HS-5 (cell line): ENCODE measurements at regions not wholly inside any gene's neighbourhood (a gene's known extent, or its start where the extent isn't known, plus 50 kb on each side); places are given as distances from the start of the nearest gene placed in this dataset.

Source experiments
- DNase-seq: peaks from one replicate; pipeline ENCODE4 v3.0.0-alpha.2; 2012; ENCODE audit warnings: low read depth

DNA sequence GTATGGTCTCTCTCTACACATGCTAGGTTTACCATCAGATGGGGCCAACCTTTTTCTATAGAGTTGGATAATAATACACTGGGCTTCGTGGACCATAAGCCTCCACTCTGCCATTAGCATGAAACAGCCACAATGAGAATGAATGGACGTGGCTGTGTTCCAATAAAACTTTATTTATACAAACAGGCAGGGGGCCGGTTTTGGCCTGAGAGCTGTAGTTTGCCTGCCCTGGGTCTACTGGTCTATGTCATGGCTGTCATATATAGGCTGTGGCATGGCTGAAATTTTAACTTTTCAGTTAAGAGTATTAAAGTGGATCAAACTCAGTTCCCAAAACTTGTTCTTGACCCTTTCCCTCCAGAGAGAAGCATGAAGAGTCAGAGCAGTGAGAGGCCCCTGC lies 120.3 kb upstream of the MYL2 start:
- DNase-seq: no peak

DNA sequence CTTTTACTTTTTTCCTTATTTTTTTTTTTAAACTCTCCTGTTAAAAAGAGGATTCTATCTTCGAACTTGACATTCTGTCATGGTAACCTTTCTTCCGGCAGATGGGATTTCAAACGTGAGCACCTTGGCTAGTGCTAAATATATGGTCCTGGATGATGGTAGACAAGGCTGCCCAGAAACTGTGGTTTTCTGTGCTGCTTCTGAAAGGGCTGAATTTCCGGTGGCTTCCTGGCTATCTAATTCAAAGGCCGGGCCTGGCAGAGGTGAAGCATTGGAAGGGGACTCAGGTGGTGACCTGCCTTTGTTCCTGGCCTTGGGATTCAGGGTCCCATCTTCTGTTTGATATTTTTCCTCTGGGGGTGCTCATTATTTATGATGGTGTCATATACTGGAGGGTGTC lies 118.6 kb upstream of the MYL2 start:
- DNase-seq: no peak

DNA sequence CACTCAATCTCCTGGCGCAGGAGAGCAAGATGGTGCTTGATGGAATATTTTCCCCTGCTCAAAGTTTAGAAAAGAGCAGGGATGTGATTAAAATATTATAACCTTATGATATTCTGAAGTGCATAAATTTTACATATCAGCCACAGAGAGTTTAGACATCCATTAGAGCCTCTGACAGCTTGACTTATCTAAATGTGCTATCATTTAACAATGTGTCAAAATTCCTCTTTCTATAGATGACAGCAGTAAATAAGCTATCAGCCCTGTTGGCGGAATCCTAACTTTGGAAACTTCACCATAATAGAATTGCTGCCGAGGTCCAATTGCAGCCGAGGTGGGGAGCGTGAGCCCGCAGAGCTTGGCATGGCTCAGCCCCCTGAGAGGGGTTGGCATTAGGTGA lies 117.7 kb upstream of the MYL2 start:
- DNase-seq: no peak

DNA sequence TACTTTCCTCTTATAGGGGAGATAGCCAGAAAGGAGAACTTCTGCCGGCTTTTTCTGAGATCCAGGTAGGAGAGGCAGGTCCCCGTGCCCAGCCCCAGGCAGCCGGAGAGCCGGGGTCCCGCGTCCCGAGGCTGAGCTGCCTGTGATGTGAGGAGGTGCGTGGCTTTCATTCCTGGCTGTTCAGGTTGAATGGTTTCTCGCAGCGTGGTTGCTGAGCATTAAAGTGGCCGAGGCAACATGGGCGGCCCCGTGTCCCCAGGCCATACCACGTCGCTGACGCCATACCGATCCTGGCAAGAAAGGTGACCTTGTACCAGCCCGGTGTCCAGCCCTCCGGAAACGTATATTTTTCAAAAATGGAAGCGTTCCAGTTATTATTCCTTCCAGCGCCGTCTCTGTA lies 116.7 kb upstream of the MYL2 start:
- DNase-seq: no peak

DNA sequence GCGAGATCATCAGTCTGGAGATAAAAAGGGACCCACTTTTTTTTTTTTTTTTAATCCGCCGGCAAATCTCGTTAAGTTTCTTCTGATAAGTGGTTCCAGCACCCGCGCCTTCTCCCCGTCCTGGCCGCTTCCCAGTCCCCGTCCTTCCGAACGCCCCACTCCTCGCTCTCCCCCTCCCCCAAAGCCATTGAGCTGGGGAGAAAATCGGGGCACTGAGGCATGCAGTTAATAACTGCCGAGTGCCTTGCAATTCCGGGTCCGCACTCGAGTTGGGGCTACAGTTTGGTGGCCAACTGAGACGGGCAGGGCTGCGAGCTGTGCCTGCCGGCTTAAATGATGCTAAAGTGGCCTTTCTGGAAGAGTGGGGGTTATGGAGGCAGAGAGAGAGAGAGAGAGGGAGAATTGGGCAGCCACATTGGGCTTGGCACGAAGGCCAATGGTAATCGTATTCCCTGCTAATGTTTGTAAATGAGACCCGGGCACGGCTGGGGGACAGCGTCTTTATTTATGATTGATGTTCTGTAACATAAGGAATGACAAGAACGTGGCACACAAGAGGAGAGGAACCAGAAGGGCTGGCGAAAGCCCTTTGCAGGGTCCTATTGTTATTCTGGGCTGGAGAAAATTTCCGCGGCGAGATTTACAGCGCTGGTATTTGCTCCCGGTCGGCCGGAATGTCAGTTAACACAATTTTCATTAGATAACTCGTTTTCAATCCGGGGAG lies 115.4 kb upstream of the MYL2 start:
- no peak for DNase-seq

DNA sequence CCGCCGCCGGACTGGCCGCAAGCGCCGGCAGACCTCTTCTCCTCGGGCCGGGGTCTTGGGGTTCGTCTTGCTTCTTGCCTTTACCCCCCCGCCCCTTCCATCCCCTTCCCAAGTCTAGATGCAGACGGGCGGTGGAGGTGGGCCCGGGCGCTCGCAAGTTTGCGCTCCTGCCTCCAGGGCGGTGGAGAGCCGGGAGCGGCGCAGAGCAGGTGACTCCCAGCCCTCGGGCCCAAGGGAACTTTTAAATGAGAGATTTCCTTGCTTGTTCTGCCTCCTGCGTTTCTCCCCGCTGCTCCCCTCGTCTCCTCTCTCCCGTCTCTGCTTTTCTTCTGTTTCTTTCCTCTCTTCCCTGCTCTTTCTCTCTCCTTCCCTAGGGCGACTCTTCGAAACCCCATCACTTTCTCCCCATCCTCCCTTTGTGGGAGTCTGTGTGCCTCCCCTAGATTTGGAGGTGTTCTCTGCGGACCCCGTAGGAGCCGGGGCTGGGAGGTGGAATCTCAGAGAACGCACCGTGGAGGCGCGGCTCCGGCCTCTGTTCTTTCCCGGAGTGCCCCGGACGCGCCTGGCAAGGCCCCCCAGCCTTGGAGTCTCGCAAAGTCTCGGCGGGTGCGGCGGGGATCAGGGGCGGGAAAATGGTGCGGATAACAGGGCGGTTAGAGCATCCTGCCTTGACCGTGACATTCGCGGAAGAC lies 114.7 kb upstream of the MYL2 start:
- no peak for DNase-seq

DNA sequence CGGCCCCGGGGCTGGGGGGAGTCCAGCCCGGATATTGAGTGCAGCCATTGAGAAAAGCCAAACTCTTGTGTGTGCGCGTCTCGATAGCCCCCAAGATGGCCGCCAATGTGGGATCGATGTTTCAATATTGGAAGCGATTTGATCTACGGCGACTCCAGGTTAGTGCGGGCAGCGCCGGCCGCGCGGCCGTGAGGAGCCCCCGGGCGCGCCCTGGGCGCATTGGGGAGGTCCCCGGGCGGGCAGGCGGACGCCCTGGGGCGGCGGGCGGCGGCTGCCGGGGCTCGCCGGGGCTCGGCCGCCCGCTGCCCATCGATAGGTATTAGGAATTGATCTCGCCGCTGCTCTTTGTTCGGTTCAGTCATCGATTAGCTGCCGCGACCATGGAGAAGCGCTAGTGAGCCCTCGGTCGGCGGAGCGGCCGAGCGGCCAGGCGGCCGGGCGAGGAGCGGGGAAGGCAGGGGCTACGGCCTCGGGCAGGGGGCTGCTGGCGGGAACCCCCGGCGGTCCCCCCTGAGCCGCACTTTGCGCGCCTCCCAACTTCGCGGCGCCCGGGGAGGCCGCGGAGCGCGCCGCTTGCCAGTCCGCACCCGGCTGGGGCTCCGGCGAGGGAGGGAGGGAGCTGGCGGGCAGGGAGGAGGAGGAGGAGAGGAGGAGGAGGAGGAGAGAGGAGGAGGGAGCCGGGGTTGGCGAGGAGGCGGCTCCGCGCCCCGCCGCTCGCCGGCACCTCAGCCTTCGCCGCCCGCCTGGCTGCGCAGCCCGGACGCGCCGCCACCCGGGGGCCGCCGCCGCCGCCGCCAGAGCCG lies 113.9 kb upstream of the MYL2 start, which contains the start of gene CUX2:
Gene CUX2 (plus strand): TSS at position 83 of the 803 bp plus-strand sequence.
- DNase-seq: no peak

DNA sequence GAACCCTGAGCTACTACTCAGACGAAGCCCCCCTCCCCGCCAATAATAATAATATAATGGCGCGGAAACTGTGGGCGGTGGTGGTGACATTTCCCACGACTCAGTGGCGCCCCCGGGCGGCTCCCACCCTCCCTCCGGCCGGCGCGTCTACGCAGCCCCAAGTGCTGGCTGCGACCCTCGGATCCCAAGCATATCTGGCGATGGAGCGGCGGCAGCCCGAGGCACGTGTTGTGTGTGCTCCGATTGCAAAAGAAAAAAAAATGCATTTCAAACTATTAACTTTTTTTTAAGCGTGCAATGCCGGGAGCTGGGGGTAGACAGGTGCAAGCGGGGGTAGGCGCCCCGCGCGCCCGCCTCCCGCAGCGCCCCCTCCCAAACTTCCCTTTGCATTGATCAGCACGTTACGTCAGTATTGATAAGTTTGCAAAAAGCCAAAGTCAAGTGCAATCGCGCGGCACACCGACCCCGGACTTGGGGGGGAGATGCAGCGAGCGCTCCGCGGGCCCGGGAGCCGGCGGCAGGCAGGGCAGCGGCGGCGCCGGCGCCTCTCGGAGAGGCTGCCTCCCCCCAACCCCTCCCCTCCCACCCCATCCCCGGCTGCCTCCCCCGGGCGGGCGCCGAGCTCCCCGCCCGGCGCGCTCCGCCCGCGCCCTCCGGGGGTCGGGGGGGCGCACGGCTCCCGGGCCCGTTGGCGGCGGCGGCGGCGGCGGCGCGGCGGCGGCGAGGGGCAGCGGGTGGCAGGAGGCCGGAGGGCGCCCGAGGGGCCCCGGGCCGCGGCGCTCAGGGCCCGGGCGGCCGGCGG lies 113.1 kb upstream of the MYL2 start:
- DNase-seq: no peak

DNA sequence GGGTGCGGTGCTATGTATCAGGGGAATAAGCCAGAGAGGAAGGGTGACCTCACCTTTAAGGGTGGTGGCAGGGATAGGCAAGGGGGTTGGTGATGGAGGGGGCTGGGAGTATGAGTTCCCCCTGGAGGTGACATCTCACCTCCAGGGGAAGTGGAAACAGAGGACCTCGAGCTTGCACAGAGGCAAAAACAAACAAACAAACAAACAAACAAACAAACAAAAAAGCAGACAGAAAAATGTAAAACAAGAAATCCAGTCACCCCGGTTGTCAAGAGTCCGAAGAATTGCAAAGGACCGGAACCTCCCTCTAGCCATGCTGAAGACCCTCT lies 112.2 kb upstream of the MYL2 start:
- DNase-seq: no peak

DNA sequence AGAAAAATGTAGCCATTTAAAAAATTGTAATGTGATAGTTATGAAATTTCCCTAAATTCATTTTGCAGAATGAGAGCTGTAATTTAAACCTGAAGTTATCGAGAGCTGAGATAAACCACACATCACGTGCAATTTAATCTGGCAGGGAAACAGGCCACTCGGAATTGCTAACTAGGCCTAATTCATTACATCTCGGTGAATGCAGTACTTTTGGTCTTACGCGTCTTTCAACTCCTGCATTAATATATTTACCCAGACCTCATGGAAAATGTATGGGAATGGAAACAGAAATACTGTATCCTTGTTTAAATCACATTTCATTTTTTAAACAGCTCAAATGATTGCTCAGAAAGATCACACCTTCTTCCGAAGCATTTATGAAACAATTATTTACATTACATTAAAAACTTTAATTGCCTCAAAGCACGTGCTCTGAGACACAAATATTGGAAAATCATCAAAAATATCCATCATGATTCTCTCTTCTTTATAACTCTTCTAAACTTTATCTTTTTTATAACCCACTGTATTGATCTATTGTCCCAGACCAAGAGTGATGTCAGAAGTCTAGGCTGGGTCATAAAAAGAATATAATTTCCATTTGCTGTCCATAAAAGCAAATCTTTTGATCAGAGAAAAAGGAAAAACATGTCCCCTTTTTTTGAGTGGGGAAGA lies 111.7 kb upstream of the MYL2 start:
- DNase-seq: no peak

DNA sequence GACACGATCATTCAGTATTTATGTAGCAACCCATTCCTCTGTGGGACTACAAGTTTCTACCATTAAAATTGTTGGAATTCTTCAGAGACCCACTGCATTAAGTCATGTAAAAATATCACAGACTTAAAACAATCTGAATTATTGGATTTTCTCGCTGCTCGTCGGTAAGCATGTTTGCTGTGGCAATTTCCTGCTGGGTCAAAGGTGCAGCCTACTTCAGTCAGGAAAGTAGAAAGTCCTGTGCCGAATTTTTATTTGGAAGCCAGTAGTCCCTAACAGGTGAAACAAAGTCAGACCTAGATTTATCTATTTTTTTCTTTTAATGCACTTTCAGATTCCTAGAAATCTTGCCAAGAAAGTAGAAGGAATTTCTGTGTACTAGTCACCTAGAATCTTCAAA lies 110.4 kb upstream of the MYL2 start:
- no peak for DNase-seq

DNA sequence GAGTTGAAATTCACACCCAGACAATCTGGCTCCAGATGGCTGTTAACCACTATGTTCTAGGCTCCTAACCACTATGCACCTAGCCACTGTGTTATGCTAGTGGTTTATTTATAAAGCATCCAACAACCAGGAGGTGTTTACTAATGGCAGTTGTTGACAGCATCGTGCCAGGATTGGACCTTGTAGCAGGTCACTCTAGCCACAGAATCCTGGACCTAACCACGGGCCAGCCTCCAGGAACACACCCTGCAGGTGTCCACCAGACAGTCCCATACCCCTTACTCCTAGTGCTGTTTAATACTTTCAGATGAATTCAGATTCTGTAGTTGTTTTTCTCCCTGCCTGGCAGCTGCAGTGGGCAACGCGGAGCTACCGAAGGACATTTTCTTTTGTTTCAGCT lies 109.4 kb upstream of the MYL2 start:
- no peak for DNase-seq

DNA sequence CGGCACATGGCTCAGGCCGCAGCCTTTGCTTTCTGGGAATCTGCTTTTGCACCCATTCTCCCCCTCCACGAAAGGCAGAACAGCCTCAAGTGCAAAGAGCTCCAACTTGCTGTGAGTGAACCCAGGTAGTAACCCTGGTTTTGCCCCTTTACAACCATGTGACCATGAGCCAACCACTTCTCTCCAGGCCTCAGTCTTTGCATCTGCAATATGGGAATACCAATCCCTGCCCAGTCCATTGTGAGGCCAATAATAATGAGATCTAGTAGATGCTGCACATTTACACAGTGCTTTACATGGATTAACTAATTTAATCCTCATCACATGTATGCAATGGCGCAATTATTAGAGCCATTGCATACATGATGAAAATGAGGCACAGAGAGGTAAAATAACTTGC lies 108.9 kb upstream of the MYL2 start:
- no peak for DNase-seq

DNA sequence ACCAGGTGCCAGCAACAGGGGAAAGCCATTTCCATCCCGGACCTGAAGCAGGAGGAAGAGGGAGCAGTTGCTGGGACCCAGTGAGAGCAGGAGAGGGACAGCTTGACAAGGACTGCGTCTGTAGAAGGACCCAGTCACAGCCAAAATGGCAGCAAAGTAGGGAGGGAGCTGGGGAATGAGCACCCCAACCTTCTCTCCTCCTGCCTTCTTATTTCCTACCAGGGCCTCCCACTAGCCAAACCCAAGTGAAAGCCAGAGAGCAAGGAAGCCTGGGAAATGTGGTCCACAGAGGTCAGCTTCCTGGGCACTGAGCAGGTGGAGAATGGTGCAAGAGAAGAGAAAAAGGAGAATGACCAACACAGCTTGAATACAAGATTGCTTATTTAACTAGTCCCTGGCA lies 108.5 kb upstream of the MYL2 start:
- no peak for DNase-seq

DNA sequence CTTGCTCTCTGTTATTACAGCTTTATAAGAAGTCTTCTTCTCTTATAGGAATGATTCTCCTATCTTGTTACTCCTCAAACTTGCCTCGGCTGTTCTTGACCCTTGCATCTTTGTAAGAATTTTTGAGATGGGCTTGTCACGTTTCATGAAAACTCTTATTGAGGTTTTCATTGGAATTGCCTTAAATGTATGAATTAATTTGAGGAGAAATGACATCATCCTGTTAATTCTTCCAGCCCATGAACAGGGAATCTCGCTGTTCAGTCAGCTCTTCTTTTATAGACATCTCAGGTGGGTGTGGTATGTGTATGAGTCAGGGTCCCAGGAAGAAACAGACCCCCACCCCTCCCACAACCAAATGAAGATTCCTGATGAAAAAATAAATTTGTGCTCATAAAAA lies 107.1 kb upstream of the MYL2 start:
- DNase-seq: no peak

DNA sequence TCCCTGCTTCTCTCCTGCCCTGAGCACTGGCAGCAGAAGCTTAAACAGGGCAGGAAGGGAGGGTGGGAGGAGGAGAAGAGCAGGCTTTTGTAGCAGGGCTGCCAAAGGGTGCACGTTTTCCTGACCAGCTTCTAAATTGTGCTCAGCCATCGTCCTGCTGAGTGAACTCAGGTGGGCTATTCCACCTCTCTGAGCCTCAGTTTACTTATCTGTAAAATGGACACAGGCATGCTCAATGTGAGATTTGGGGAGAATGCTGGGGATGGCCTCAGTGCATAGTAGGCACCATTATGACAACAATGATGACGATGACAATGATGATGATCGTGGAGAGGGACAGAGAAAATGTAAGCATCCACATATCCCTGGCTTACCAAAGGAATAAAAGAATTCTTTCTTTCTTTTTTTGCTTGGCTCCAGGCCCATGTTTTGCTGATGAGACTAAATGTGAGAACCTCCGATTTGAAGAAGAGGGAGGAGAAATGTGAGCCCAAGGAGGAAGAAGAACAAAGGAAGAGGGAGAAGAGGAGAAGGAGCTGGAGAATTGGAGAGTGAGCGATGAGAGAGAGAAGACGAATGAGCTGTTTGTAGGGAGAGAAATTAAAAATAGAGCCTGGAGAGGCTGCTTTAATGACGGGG lies 105.5 kb upstream of the MYL2 start:
- DNase-seq: no peak

DNA sequence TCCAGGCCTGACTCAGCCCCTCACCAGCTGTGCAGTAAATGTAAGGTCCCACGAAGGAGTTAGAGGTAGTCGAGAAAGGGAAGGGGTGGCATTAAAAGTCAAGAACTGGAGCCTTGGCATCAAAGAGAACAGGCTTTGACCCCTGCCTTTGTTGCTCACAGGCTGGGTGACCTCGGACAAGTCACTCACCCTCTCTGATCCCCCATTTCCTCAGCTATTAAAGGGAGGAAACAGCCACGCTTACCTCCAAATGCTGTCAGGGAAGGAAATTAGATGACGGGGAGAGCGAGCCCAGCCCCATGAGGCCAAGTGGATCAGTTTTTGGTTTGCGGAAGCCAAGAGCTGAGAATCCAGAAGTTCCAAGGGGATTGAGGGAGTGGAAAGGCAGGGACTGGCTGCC lies 104.9 kb upstream of the MYL2 start:
- no peak for DNase-seq

DNA sequence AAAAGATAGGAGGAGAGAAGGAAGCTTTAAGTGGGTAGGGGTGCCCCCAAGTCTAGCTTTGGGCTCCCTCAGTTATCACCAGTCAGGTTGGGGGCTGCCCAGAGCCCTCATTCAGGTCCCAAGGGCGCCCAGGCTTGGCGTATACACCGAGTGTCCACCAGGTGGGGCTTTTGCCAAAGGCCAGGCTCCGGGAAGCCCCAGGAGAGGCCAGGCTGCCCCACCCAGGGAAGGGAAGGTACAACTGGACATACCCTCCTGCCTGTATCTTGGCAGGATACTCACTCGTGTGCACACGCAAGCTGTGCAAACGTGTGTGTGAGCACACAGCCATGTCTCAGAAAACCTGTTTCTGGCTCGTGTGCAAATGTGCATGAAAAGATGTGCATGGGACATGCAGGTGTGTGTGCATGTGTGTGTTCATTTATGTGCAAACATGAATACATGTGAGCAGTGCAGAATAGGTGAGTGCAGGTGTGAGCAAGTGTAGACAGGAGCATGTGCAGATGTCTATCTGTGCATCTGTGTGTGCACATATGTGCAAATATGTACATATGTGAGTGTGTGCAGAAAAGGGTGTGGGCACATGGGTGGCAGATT lies 103.9 kb upstream of the MYL2 start:
- peak; percentile 0 for DNase-seq

DNA sequence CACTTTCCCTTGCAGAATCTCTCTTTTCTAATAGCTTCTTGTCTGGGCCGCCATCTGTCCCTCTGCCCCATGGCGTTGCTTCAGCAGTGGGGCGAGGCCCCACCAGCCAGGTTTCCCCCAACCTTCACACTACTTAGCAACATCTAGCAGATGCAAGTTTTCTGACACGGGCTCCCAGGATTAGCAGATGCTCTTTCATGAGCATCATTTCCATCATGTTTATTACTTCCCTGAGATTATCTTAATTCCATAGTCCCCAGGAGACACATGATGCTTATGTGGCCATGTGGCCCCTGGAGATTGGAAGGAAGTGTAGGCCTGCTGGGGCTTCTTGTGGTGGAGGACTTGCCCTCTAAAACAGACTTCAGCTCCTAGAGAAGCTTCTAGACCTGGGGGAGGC lies 102.0 kb upstream of the MYL2 start:
- DNase-seq: no peak

DNA sequence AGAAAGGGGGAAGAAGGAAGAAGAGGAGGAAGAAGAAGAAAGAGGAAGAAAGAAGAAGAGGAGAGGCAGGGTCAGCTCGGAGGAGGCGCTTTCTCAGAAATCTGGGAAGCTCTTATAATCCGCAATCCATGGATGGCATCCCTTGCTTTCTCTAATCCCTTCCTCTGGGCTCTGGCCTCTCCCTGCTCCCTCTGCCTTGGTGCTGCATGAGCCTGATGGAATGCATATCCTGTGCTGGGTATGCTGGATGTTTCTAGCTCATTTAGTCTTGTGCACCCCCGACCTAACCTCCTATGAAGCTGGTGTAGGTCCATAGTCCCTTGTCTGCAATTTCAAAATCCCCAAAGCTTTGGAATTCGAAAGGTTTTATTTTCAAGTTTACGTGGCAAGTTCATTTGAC lies 94.2 kb upstream of the MYL2 start:
- no peak for DNase-seq

DNA sequence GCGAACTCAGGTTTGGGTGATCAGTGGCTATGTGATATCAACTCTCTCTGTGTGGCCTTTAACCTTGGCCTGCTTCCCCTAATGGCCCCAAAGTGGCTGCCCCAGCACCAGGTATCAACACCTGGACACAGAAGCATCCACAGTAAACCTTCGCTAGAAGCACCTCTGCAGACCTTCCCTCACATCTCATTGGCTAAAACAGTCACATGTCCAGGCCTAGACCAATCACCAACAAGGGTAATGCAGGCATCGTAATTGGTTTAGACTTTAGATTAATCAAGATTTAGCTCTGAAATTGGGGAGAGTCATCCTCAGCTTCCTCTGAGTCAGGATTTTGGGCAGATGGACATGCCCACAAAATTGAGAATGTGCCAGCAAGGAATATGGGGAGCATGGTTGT lies 92.5 kb upstream of the MYL2 start:
- DNase-seq: no peak
